PC-9 (cell line): ENCODE measurements at regions not wholly inside any gene's neighbourhood (a gene's known extent, or its start where the extent isn't known, plus 50 kb on each side); places are given as distances from the start of the nearest gene placed in this dataset.
"Not testable (repeated sequence)": the region's sequence is repeated elsewhere in the genome, so short reads cannot be mapped to it uniquely, and the experiment has no call there.

Source experiments
- BruUV-seq: library from RNA; stranded (reverse); fragments of 400-500 nt; replicated peaks from 2 replicates; lab custom pipeline; 2021; lab: Mats Ljungman, UMichigan
- CTCF ChIA-PET: fragments of 300-600 bp; sonication (Branson Sonifier 250); formaldehyde crosslinking; loops from one replicate; lab custom pipeline; 2022; ENCODE audit warnings: antibody characterized with exemption; lab: Charles Lee
- POLR2A ChIA-PET: fragments of 300-600 bp; sonication (Branson Sonifier 250); formaldehyde crosslinking; loops from one replicate; lab custom pipeline; 2022; ENCODE audit warnings: antibody characterized with exemption; ENCODE audit not compliant: unreplicated experiment; lab: Charles Lee
- DNase-seq, 2 experiments: peaks; one replicate each; pipeline versions ENCODE4 v3.0.0 to v3.0.0-alpha.2; 2015 to 2022; ENCODE audit warnings: mixed read lengths in 1 of 2
- H2AFZ ChIP-seq: fragments of 200-600 bp; sonication (generic); 2 replicates; pipeline ENCODE4 v1.8.1; 2017; ENCODE audit warnings: antibody characterized with exemption
- H3F3A ChIP-seq: fragments of 200-600 bp; sonication (generic); 2 replicates; pipeline ENCODE4 v1.8.1; 2017; ENCODE audit warnings: antibody characterized with exemption, mild to moderate bottlenecking, low read depth; ENCODE audit not compliant: insufficient read depth
- H3K27ac ChIP-seq: fragments of 200-600 bp; sonication (generic); 2 replicates; pipeline ENCODE4 v1.6.1; 2016; ENCODE audit warnings: mixed run types
- H3K27me3 ChIP-seq: fragments of 200-600 bp; sonication (generic); 2 replicates; pipeline ENCODE4 v1.6.1; 2016; ENCODE audit warnings: low read depth, mixed run types; ENCODE audit not compliant: insufficient read depth
- H3K36me3 ChIP-seq: fragments of 200-600 bp; sonication (generic); 2 replicates; pipeline ENCODE4 v1.6.1; 2016; ENCODE audit warnings: low read depth, mixed run types
- H3K4me1 ChIP-seq: fragments of 200-600 bp; sonication (generic); replicated peaks from 2 replicates; pipeline ENCODE4 v1.6.1; 2016; ENCODE audit warnings: mixed run types; ENCODE audit not compliant: insufficient read depth
- H3K4me2 ChIP-seq: fragments of 200-600 bp; sonication (generic); 2 replicates; pipeline ENCODE4 v1.6.1; 2017; ENCODE audit warnings: mixed run types
- H3K4me3 ChIP-seq: fragments of 200-600 bp; sonication (generic); 2 replicates; pipeline ENCODE4 v1.6.1; 2016; ENCODE audit warnings: mixed run types
- H3K79me2 ChIP-seq: fragments of 200-600 bp; sonication (generic); 2 replicates; pipeline ENCODE4 v1.6.1; 2017; ENCODE audit warnings: low read depth, mixed run types
- H3K9me2 ChIP-seq: fragments of 200-600 bp; sonication (generic); 2 replicates; pipeline ENCODE4 v1.8.1; 2017; ENCODE audit warnings: mild to moderate bottlenecking; ENCODE audit not compliant: insufficient read depth
- H3K9me3 ChIP-seq: fragments of 200-600 bp; sonication (generic); 2 replicates; pipeline ENCODE4 v1.8.1; 2016; ENCODE audit warnings: low read depth; ENCODE audit not compliant: insufficient read depth
- H4K20me1 ChIP-seq: fragments of 200-600 bp; sonication (generic); 2 replicates; pipeline ENCODE4 v1.8.1; 2017; ENCODE audit not compliant: insufficient read depth
- CTCF ChIP-seq: fragments of 200-600 bp; sonication (generic); conservative IDR thresholded peaks from 2 replicates; pipeline ENCODE4 v1.6.1; 2017; ENCODE audit warnings: mixed run types, antibody characterized with exemption, mild to moderate bottlenecking, moderate library complexity
- EZH2 ChIP-seq: fragments of 200-600 bp; sonication (generic); IDR thresholded peaks from 2 replicates; pipeline ENCODE4 v1.8.0; 2017; ENCODE audit warnings: antibody characterized with exemption, low read depth
- intact Hi-C: fragments of 100-400 bp; cut with micrococcal nuclease; formaldehyde crosslinking; loops from one replicate; pipeline ENCODE4 v1.10.0; 2022; ENCODE audit not compliant: unreplicated experiment

GRCh38 chr2:183773775-183774174, 649.5 kb downstream of the NUP35 start:
- no peak overlapping the region for H3K4me3 ChIP-seq
- H3F3A ChIP-seq, result no peaks in the 10 kb centered on the region
- POLR2A ChIA-PET, result no interaction called here
- H3K79me2 ChIP-seq, result no peaks in the 10 kb centered on the region
- H3K27ac ChIP-seq, result no peak overlapping the region
- H3K4me2 ChIP-seq, result no peak overlapping the region
- H3K4me1 ChIP-seq, result no peaks in the 10 kb centered on the region
- H3K9me3 ChIP-seq, result no peaks in the 10 kb centered on the region
- peaks cover 5% of the 10 kb centered on the region; the same call in 1 of the 2 replicates for H4K20me1 ChIP-seq
- H2AFZ ChIP-seq, result no peak overlapping the region
- no peaks in the 10 kb centered on the region for H3K27me3 ChIP-seq
- TF ChIP-seq EZH2 (no peak), CTCF (no peak)
- no peaks in the 10 kb centered on the region for H3K9me2 ChIP-seq
- intact Hi-C loops, result no loop called here
- no peak for DNase-seq
- no TSS peak for BruUV-seq
- H3K36me3 ChIP-seq, result no peaks in the 10 kb centered on the region
- CTCF ChIA-PET, result no interaction called here

DNA sequence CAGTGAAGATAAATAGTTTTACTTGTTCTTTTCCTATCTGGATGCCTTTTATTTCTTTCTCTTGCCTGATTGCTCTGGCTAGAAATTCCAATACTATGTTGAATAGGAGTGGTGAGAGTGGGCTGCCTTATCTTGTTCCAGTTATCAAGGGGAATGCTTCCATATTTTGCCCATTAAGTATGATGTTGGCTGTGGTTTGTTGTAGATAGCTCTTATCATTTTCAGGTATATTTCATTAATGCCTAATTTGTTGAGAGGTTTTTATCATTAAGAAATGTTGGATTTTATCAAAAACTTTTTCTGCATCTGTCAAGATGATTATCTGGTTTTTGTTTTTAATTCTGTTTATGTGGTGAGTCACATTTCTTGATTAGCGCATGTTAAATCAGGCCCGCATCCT, 655.8 kb downstream of the NUP35 start:
- no peak overlapping the region for H3K4me3 ChIP-seq
- POLR2A ChIA-PET, result no interaction called here
- H2AFZ ChIP-seq, result no peak overlapping the region
- H3K79me2 ChIP-seq, result no peaks in the 10 kb centered on the region
- H3K27ac ChIP-seq, result no peak overlapping the region
- intact Hi-C loops, result no loop called here
- no peaks in the 10 kb centered on the region for H3K4me1 ChIP-seq
- peaks cover 5% of the 10 kb centered on the region; the same call in 1 of the 2 replicates for H4K20me1 ChIP-seq
- no peak for TF ChIP-seq EZH2
- no peak for TF ChIP-seq CTCF
- no peak for DNase-seq
- no peaks in the 10 kb centered on the region for H3K27me3 ChIP-seq
- no peak overlapping the region for H3K4me2 ChIP-seq
- no peaks in the 10 kb centered on the region for H3K9me3 ChIP-seq
- no peaks in the 10 kb centered on the region for H3F3A ChIP-seq
- CTCF ChIA-PET, result no interaction called here
- BruUV-seq, result no TSS peak
- H3K9me2 ChIP-seq, result no peaks in the 10 kb centered on the region
- H3K36me3 ChIP-seq, result no peaks in the 10 kb centered on the region

GRCh38 chr2:183782436-183782835, 658.2 kb downstream of the NUP35 start:
- Histone ChIP-seq H3K36me3 (no peaks in the 10 kb centered on the region), H3K4me3 (no peak overlapping the region), H2AFZ (no peak overlapping the region), H3K27me3 (no peaks in the 10 kb centered on the region), H3K9me2 (no peaks in the 10 kb centered on the region), H3K27ac (no peak overlapping the region), H3K4me1 (no peaks in the 10 kb centered on the region), H4K20me1 (peaks cover 5% of the 10 kb centered on the region; the same call in 1 of the 2 replicates), H3K9me3 (no peaks in the 10 kb centered on the region), H3K79me2 (no peaks in the 10 kb centered on the region), H3F3A (no peaks in the 10 kb centered on the region), H3K4me2 (no peak overlapping the region)
- ChIA-PET POLR2A (interaction anchor here (0.6 kb wide), 2 partner anchors 10 to 757 kb away, joined by 3 to 4 read pairs; no protein-coding TSS in a partner anchor), CTCF (no interaction called here)
- intact Hi-C loops, result no loop called here
- TF ChIP-seq CTCF, result no peak
- TF ChIP-seq EZH2, result no peak
- no TSS peak for BruUV-seq
- no peak for DNase-seq

DNA sequence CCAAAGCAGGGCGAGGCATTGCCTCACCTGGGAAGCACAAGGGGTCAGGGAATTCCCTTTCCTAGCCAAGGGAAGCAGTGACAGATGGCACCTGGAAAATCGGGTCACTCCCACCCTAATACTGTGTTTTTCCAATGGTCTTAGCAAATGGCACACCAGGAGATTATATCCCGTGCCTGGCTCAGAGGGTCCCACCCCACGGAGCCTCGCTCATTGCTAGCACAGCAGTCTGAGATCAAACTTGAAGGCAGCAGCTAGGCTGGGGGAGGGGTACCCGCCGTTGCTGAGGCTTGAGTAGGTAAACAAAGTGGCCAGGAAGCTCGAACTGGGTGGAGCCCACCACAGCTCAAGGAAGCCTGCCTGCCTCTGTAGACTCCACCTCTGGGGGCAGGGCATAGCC, 664.6 kb downstream of the NUP35 start:
- H4K20me1 ChIP-seq, CTCF ChIA-PET, H3K79me2 ChIP-seq, H3F3A ChIP-seq, POLR2A ChIA-PET, H3K36me3 ChIP-seq, H3K4me2 ChIP-seq, H3K9me3 ChIP-seq, H3K27ac ChIP-seq, H2AFZ ChIP-seq, BruUV-seq, H3K4me3 ChIP-seq, H3K4me1 ChIP-seq, H3K27me3 ChIP-seq, intact Hi-C loops, DNase-seq, H3K9me2 ChIP-seq: not testable (repeated sequence)

DNA sequence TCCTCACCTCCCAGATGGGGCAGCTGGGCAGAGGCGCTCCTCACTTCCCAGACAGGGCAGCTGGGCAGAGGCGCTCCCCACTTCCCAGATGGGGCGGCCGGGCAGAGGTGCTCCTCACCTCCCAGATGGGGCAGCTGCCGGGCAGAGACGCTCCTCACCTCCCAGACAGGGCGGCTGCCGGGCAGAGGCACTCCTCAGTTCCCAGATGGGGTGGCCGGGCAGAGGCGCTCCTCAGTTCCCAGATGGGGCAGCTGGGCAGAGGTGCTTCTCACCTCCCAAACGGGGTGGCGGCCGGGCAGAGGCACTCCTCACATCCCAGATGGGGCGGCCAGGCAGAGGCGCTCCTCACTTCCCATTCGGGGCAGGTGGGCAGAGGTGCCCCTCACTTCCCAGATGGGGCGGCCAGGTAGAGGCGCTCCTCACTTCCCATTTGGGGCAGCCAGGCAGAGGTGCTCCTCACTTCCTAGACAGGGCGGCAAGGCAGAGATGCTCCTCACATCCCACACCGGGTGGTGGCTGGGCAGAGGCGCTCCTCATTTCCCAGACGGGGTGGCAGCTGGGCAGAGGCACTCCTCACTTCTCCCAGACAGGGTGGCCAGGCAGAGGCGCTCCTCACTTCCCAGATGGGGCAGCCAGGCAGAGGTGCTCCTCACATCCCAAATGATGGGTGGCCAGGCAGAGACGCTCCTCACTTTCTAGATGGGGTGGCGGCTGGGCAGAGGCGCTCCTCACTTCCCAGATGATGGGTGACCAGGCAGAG, 668.1 kb downstream of the NUP35 start:
- H3K4me2 ChIP-seq, H4K20me1 ChIP-seq, H3K27ac ChIP-seq, H3K79me2 ChIP-seq, H3K27me3 ChIP-seq, POLR2A ChIA-PET, H3F3A ChIP-seq, CTCF ChIA-PET, BruUV-seq, DNase-seq, H3K9me2 ChIP-seq, intact Hi-C loops, H3K4me1 ChIP-seq, H3K36me3 ChIP-seq, H3K4me3 ChIP-seq, H2AFZ ChIP-seq, H3K9me3 ChIP-seq: not testable (repeated sequence)
